ENCODE measurements at regions not wholly inside any gene's neighbourhood (a gene's known extent, or its start where the extent isn't known, plus 50 kb on each side); places are given as distances from the start of the nearest gene placed in this dataset.

- Histone ChIP-seq H2AFZ (ENCODE audit: low read length) (peak overlapping the region; percentile 35), H3K79me2 (ENCODE audit: insufficient read depth, low read length) (no peaks in the 10 kb centered on the region), H3K4me3 (ENCODE audit: insufficient read depth, low read length) (no peak overlapping the region), H4K20me1 (ENCODE audit: insufficient read depth, low read length) (no peaks in the 10 kb centered on the region), H3K4me1 (ENCODE audit: insufficient read depth, low read length) (peaks cover 40% of the 10 kb centered on the region), H3K36me3 (ENCODE audit: insufficient read depth, low read length) (no peaks in the 10 kb centered on the region), H3K27me3 (ENCODE audit: insufficient read depth, low read length) (no peaks in the 10 kb centered on the region), H3K9me3 (ENCODE audit: low read depth, low read length) (no peaks in the 10 kb centered on the region), H3K27ac (ENCODE audit: low read depth, low read length) (peak overlapping the region; percentile 12), H3K4me2 (ENCODE audit: insufficient read depth, low read length) (no peak overlapping the region)
- no peak for TF ChIP-seq CTCF (IDR thresholded peaks at IDR 0.05; ENCODE audit: extremely low read depth, low read depth, low read length)
- peak; percentile 58 for DNase-seq (ENCODE audit: insufficient read length, low spot score, missing footprints)
Measured at GRCh38 chr3:170717410-170718402, 131.8 kb upstream of the SLC7A14 start.

DNA sequence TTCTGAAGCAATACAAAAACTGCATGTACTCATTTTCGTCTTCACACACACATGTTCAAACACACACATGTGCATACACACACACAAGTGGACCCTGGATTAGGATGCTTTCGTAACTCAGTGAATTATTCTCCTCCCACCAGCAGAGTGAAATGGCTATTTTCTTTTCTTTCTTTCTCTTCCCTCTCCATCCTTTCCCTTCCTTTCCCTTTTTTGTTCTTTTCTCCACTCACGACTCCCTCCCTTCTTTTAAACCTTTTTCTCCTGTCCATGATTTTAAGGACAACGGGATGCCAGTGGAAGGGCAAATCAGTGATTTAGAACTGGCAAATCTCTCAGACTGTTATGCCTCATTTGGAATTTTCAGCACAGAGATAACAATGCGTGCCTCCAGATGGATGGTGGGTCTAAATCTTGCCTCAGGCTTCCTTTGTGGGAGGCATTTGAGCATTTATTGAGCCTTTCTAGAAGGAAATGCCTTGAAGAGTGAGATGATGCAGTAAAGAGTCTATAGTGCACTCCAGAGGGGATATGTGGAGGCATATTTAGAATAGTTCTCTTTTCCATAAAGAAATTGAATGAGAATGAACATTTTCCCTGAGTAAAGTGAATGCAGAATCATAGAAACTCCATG is 130.4 kb upstream of the SLC7A14 start:
- Histone ChIP-seq H3K9me3 (ENCODE audit: low read depth, low read length) (no peaks in the 10 kb centered on the region), H3K4me1 (ENCODE audit: insufficient read depth, low read length) (peaks cover 54% of the 10 kb centered on the region), H3K4me3 (ENCODE audit: insufficient read depth, low read length) (no peak overlapping the region), H3K4me2 (ENCODE audit: insufficient read depth, low read length) (no peak overlapping the region), H3K27me3 (ENCODE audit: insufficient read depth, low read length) (no peaks in the 10 kb centered on the region), H2AFZ (ENCODE audit: low read length) (no peak overlapping the region), H3K79me2 (ENCODE audit: insufficient read depth, low read length) (no peaks in the 10 kb centered on the region), H4K20me1 (ENCODE audit: insufficient read depth, low read length) (no peaks in the 10 kb centered on the region), H3K27ac (ENCODE audit: low read depth, low read length) (no peak overlapping the region), H3K36me3 (ENCODE audit: insufficient read depth, low read length) (no peaks in the 10 kb centered on the region)
- no peak for DNase-seq (ENCODE audit: insufficient read length, low spot score, missing footprints)
- no peak for TF ChIP-seq CTCF (IDR thresholded peaks at IDR 0.05; ENCODE audit: extremely low read depth, low read depth, low read length)

DNA sequence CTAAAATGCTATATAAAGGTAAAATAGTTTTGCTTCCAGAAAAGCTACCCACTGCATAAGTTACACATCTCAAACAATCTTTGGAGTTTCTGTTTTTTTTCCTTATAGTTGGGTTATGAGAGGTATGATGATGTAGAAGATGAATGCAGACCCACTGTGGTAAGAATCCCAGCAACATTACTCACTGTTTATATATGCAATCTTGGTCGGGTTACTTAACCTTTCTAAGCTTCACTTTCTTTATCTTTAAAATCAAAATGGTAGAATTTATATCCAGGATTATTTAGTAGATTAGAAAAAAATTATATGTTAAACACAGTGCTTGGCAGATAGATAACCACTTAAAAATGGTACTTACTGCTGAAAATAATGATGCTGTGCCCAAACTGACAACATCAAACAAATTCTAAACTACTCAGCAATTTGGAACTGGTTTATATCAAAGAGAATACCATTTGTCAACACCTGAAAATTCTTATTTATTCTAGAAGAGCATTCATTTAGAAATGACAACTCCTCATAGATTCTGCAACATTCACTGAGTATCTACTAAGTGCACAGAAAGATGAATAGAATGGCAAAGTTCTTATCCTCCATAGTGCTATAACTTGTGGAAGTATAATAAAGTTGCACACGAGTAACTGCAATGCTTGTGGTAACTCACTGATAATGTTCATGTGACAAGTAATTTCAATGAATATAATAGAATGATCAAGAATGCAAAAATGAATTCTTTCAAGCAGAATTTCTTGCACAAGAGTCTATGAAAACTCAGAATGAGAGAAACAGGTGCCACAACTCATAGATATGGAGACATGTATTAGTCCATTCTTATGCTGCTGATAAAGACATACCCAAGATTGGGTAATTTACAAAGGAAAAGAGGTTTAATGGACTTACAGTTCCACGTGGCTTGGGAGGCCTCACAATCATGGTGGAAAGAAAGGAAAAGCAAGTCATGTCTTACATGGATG is 129.0 kb upstream of the SLC7A14 start:
- DNase-seq (ENCODE audit: insufficient read length, low spot score, missing footprints), result no peak
- Histone ChIP-seq H3K4me2 (ENCODE audit: insufficient read depth, low read length) (peak overlapping the region; percentile 58), H2AFZ (ENCODE audit: low read length) (no peak overlapping the region), H4K20me1 (ENCODE audit: insufficient read depth, low read length) (no peaks in the 10 kb centered on the region), H3K9me3 (ENCODE audit: low read depth, low read length) (peaks cover 4% of the 10 kb centered on the region), H3K27me3 (ENCODE audit: insufficient read depth, low read length) (no peaks in the 10 kb centered on the region), H3K4me3 (ENCODE audit: insufficient read depth, low read length) (no peak overlapping the region), H3K27ac (ENCODE audit: low read depth, low read length) (peak overlapping the region; percentile 88), H3K4me1 (ENCODE audit: insufficient read depth, low read length) (peaks cover 56% of the 10 kb centered on the region), H3K36me3 (ENCODE audit: insufficient read depth, low read length) (no peaks in the 10 kb centered on the region), H3K79me2 (ENCODE audit: insufficient read depth, low read length) (no peaks in the 10 kb centered on the region)
- no peak for TF ChIP-seq CTCF (IDR thresholded peaks at IDR 0.05; ENCODE audit: extremely low read depth, low read depth, low read length)

Measured in osteoblast (primary cell).